ENCODE measurements at regions not wholly inside any gene's neighbourhood (a gene's known extent, or its start where the extent isn't known, plus 50 kb on each side); places are given as distances from the start of the nearest gene placed in this dataset.

GRCh38 chr3:18075799-18076198 lies 333.4 kb upstream of the TBC1D5 start:
- DNase-seq: no peak

- DNase-seq: no peak
Observed at GRCh38 chr3:18071833-18072232, 329.4 kb upstream of the TBC1D5 start.

- no peak for DNase-seq
Observed at GRCh38 chr3:18070944-18071343, 328.5 kb upstream of the TBC1D5 start.

GRCh38 chr3:18070231-18070630 lies 327.8 kb upstream of the TBC1D5 start:
- no peak for DNase-seq

GRCh38 chr3:18069568-18069967 lies 327.1 kb upstream of the TBC1D5 start:
- DNase-seq: no peak

GRCh38 chr3:18066899-18067582 lies 324.6 kb upstream of the TBC1D5 start:
- peak; percentile 7 for DNase-seq

GRCh38 chr3:18064586-18064985 lies 322.2 kb upstream of the TBC1D5 start:
- DNase-seq: no peak

- peak; percentile 18 for DNase-seq
Observed at GRCh38 chr3:18062657-18063025, 320.2 kb upstream of the TBC1D5 start.

- DNase-seq: peak; percentile 65
Observed at GRCh38 chr3:18061737-18062656, 319.6 kb upstream of the TBC1D5 start.

- no peak for DNase-seq
Observed at GRCh38 chr3:18058666-18059065, 316.2 kb upstream of the TBC1D5 start.

- DNase-seq: no peak
Observed at GRCh38 chr3:18057471-18058091, 315.1 kb upstream of the TBC1D5 start.

- DNase-seq: no peak
Observed at GRCh38 chr3:18054625-18055024, 312.2 kb upstream of the TBC1D5 start.

GRCh38 chr3:18051306-18051705 lies 308.9 kb upstream of the TBC1D5 start:
- DNase-seq: no peak

GRCh38 chr3:18049096-18049495 lies 306.7 kb upstream of the TBC1D5 start:
- no peak for DNase-seq

GRCh38 chr3:18047052-18047451 lies 304.6 kb upstream of the TBC1D5 start:
- peak; percentile 8 for DNase-seq

GRCh38 chr3:18046131-18046915 lies 303.9 kb upstream of the TBC1D5 start:
- no peak for DNase-seq

- DNase-seq: no peak
Observed at GRCh38 chr3:18044971-18045880, 302.8 kb upstream of the TBC1D5 start.

GRCh38 chr3:18044191-18044590 lies 301.8 kb upstream of the TBC1D5 start:
- no peak for DNase-seq

- DNase-seq: no peak
Observed at GRCh38 chr3:18036450-18036815, 294.0 kb upstream of the TBC1D5 start.

GRCh38 chr3:18035641-18036449 lies 293.4 kb upstream of the TBC1D5 start:
- DNase-seq: no peak

GRCh38 chr3:18033581-18034108 lies 291.2 kb upstream of the TBC1D5 start:
- DNase-seq: no peak

All from EL (cell line).